ENCODE measurements at regions not wholly inside any gene's neighbourhood (a gene's known extent, or its start where the extent isn't known, plus 50 kb on each side); places are given as distances from the start of the nearest gene placed in this dataset.

GRCh38 chr6:133807501-133807900, 81.4 kb upstream of the TCF21 start:
- Histone ChIP-seq H3K27me3 (ENCODE audit: insufficient read depth, low read depth, low read length) (no peaks in the 10 kb centered on the region), H3K36me3 (ENCODE audit: insufficient read depth, low read length) (no peaks in the 10 kb centered on the region)

GRCh38 chr6:133809406-133809805, 79.5 kb upstream of the TCF21 start:
- no peak overlapping the region for H3K4me3 ChIP-seq (ENCODE audit: low read length)
- no peak overlapping the region for H2AFZ ChIP-seq (ENCODE audit: low read depth, low read length)
- no peaks in the 10 kb centered on the region for H4K20me1 ChIP-seq (ENCODE audit: insufficient read depth)
- H3K27ac ChIP-seq (ENCODE audit: low read length), result no peak overlapping the region
- H3F3A ChIP-seq (ENCODE audit: insufficient read depth, low read length, poor library complexity, severe bottlenecking), result no peaks in the 10 kb centered on the region
- no peaks in the 10 kb centered on the region for H3K79me2 ChIP-seq (replicated peaks; ENCODE audit: insufficient read depth, low read length)
- no peaks in the 10 kb centered on the region for H3K9me3 ChIP-seq (ENCODE audit: low read length)
- no peaks in the 10 kb centered on the region for H3K9me2 ChIP-seq (ENCODE audit: insufficient read depth, low read length)
- H3K9ac ChIP-seq (ENCODE audit: low read length), result no peak overlapping the region
- no peak overlapping the region for H3K4me2 ChIP-seq (ENCODE audit: low read length)
- H3K36me3 ChIP-seq (ENCODE audit: insufficient read depth, low read length), result no peaks in the 10 kb centered on the region
- no peaks in the 10 kb centered on the region for H3K27me3 ChIP-seq (ENCODE audit: insufficient read depth, low read depth, low read length)
- TF ChIP-seq RAD21 (conservative IDR thresholded peaks at IDR 0.05), result no peak
- no peak for TF ChIP-seq EP300 (conservative IDR thresholded peaks at IDR 0.05; ENCODE audit: poor library complexity, severe bottlenecking)
- TF ChIP-seq POLR2AphosphoS5 (IDR thresholded peaks at IDR 0.05), result no peak
- TF ChIP-seq EZH2 (IDR thresholded peaks at IDR 0.05; ENCODE audit: borderline replicate concordance, insufficient read depth, low read length, poor library complexity, severe bottlenecking), result no peak
- TF ChIP-seq REST (IDR thresholded peaks at IDR 0.05; ENCODE audit: borderline replicate concordance), result no peak
- TF ChIP-seq MXI1 (conservative IDR thresholded peaks at IDR 0.05; ENCODE audit: poor library complexity, severe bottlenecking), result no peak
- no peak for TF ChIP-seq SMC3 (conservative IDR thresholded peaks at IDR 0.05; ENCODE audit: poor library complexity)

More at GRCh38 chr6:133807501-133807900, 81.4 kb upstream of the TCF21 start:
- TF ChIP-seq EP300 (conservative IDR thresholded peaks at IDR 0.05; ENCODE audit: poor library complexity, severe bottlenecking), result no peak
- no peak for TF ChIP-seq TAF1 (IDR thresholded peaks at IDR 0.05; ENCODE audit: low read depth)
- no peak for TF ChIP-seq POLR2AphosphoS5 (IDR thresholded peaks at IDR 0.05)
- no peak for TF ChIP-seq REST (IDR thresholded peaks at IDR 0.05; ENCODE audit: borderline replicate concordance)
- no peak for TF ChIP-seq CTCF (IDR thresholded peaks at IDR 0.05; ENCODE audit: poor library complexity, severe bottlenecking)
- no peak for TF ChIP-seq EZH2 (IDR thresholded peaks at IDR 0.05; ENCODE audit: borderline replicate concordance, insufficient read depth, low read length, poor library complexity, severe bottlenecking)
- TF ChIP-seq RAD21 (conservative IDR thresholded peaks at IDR 0.05), result no peak
- TF ChIP-seq MXI1 (conservative IDR thresholded peaks at IDR 0.05; ENCODE audit: poor library complexity, severe bottlenecking), result no peak
- TF ChIP-seq SMC3 (conservative IDR thresholded peaks at IDR 0.05; ENCODE audit: poor library complexity), result no peak
- Histone ChIP-seq H3K9ac (ENCODE audit: low read length) (no peak overlapping the region), H3K27ac (ENCODE audit: low read length) (no peak overlapping the region), H3K4me3 (ENCODE audit: low read length) (no peak overlapping the region), H3K9me2 (ENCODE audit: insufficient read depth, low read length) (no peaks in the 10 kb centered on the region), H3K79me2 (replicated peaks; ENCODE audit: insufficient read depth, low read length) (no peaks in the 10 kb centered on the region), H3K9me3 (ENCODE audit: low read length) (no peaks in the 10 kb centered on the region), H3K4me2 (ENCODE audit: low read length) (no peak overlapping the region), H2AFZ (ENCODE audit: low read depth, low read length) (no peak overlapping the region), H4K20me1 (ENCODE audit: insufficient read depth) (no peaks in the 10 kb centered on the region), H3F3A (ENCODE audit: insufficient read depth, low read length, poor library complexity, severe bottlenecking) (no peaks in the 10 kb centered on the region)

All from neural cell (in vitro differentiated cells).